GM18508 (cell line): ENCODE measurements at regions not wholly inside any gene's neighbourhood (a gene's known extent, or its start where the extent isn't known, plus 50 kb on each side); places are given as distances from the start of the nearest gene placed in this dataset.

ENCODE experiments used
- ATAC-seq: cut with Tn5 transposase; IDR thresholded peaks from one replicate; pipeline ENCODE4 v1.9.1; 2021; ENCODE audit warnings: moderate number of reproducible peaks; ENCODE audit not compliant: insufficient read depth, unreplicated experiment

DNA sequence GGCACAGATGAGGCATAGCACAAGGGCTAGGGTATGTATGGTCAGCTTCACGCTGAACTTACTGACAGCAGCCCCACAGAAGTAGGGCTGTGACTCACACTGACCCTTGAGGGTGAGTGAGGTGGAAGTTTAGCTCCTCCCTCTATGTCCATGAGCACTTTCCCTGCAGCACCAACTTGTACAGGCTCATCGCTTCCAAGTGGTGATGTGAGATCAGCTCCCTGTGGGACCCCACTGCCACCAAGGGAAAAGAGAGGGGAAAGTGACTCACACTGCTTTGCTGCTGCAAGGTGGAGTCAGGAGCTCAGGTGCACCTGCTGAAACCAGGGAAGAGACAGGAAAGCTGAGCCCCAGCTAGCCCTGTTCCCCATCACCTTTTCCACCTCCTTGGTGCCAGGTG, 91.5 kb downstream of the TEX51 start:
- no peak for ATAC-seq

DNA sequence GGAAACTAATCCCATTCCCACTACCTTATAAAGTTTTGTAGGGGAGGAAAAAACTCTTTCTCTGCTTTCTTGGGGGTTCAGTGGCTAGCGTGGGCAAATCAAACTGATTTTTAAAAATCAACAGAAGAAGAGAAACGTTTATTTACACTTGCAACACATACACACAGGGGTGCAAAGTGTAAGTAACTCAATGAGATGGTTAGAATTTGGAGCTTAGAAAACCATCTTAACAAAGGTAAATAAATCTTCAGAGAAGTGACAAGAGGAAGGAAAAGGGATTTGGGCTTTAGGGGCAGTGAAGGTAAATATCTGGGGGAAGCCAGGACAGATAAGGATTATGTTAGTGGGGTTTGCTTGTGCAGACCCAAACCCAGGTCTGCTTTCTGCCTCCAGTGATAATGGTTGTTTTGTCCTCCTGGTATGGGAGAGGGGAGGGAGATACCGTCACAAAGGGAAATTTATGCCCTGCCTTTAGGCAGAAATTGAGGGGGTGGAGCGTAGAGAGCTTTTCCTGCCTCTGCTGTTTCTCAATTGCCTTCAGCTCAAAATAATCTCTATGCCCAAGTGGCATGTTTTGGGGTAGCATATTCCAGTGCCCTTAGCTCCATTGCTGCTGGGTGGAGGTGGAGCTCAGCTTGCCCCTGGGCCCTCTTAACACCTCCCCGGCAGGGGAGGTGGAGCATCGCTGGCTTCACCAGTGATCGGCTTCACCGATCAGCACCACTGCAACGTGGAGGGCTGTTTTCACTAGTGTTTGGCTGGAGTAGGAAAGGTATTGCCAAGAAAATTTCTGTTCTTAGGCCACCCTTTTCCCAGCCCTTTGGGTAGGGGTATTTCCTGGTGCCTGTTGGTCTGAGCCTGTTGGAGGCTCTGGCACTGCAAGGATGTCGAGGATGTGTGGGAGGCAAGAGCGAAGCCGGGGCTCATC, 92.2 kb downstream of the TEX51 start:
- no peak for ATAC-seq

GRCh38 chr2:126994340-126994777, 95.7 kb downstream of the TEX51 start:
- ATAC-seq, result no peak

DNA sequence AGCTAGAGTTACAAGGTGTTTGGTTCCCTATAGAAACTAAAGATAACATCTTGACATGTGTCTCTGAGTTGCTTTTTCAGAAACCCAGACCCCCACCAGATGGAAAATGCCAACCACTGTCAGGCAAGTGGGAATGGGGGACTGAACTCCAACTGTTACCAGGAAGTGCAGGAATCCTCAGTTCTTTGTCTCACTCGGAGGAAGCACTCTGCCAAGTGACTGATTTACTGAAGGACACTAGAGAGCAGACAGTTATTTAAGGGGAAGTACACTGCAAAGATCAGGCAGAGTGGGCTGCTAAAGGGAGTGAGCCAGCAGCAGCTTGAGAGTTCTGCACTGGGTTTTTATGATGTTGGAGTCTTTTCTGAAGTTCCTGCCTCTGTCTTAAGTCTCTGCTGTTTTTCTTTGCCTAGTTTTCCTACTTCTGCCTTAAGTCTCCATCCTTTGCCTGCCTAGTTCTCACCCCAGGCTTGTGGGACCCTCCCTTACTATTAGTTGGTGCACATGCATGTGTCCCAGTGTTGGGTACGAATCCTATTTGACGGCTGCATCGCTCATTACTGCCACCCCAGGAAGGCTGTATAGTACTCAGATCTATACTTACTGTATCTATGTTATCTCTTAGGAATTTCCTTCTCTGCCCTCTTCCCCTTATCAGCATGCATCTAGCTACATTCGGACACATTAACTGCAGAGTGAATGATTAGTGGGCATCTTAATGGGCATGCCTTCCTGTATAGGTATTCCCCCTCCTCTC, 97.1 kb downstream of the TEX51 start:
- ATAC-seq, result no peak

DNA sequence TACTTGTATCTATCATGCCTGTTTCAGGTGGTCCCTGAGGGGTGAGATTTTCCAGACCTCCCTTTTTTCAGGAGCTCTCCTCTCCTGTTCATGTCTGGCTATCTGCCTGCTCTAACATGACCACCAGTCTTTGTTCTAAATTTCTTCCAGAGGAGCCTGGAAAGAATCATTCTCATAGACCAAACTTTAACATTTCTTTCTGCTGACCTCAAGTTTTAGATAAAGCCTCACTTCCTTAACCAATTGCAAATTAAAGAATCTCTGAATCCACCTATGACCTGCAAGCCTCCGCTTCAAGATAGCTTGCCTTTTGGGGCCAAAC, 97.6 kb downstream of the TEX51 start:
- no peak for ATAC-seq
